Esophagus squamous epithelium (tissue), 5 donors: ENCODE measurements at regions not wholly inside any gene's neighbourhood (a gene's known extent, or its start where the extent isn't known, plus 50 kb on each side); places are given as distances from the start of the nearest gene placed in this dataset.
"Not testable (repeated sequence)": the region's sequence is repeated elsewhere in the genome, so short reads cannot be mapped to it uniquely, and the experiment has no call there.

Experiments used
- DNase-seq: peaks from one replicate; lab custom pipeline; 2025; lab: John Stamatoyannopoulos, UW
- H3K27ac ChIP-seq, 4 donors: fragments of 200-600 bp; sonication (generic); one replicate each; pipeline ENCODE4 v1.5.1; 2016 to 2019; ENCODE audit warnings: mild to moderate bottlenecking in 1 of 4
- H3K27me3 ChIP-seq, 4 donors: fragments of 200-600 bp; sonication (generic); 1 replicate in 3 of 4; 2 replicates in 1 of 4; pipeline versions ENCODE4 v1.5.1 to v1.6.0; 2017 to 2021; ENCODE audit warnings: antibody characterized with exemption in 1 of 4
- H3K36me3 ChIP-seq, 3 donors: fragments of 200-600 bp; sonication (generic); one replicate each; pipeline ENCODE4 v1.5.1; 2016 to 2019
- H3K4me1 ChIP-seq, 3 donors: fragments of 200-600 bp; sonication (generic); one replicate each; pipeline ENCODE4 v1.5.1; 2017 to 2019
- H3K4me3 ChIP-seq, 4 donors: fragments of 200-600 bp; sonication (generic); 1 replicate in 3 of 4; 2 replicates in 1 of 4; pipeline ENCODE4 v1.5.1; 2016 to 2019; ENCODE audit warnings: mild to moderate bottlenecking in 2 of 4, moderate library complexity in 1 of 4
- H3K9me3 ChIP-seq, 3 donors: fragments of 200-600 bp; sonication (generic); one replicate each; pipeline ENCODE4 v1.5.1; 2016 to 2019
- CTCF ChIP-seq, 6 experiments: fragments of 450-650 bp in 4 of 6; fragments of 200-600 bp in 2 of 6; sonication (generic) in 2 of 6; IDR thresholded peaks; one replicate each; pipeline ENCODE4 v1.5.1; 2016 to 2019; ENCODE audit warnings: antibody characterized with exemption in 6 of 6, mild to moderate bottlenecking in 4 of 6, moderate library complexity in 4 of 6
- POLR2A ChIP-seq, 4 donors: fragments of 450-650 bp; IDR thresholded peaks; one replicate each; pipeline ENCODE4 v1.6.1; 2017; ENCODE audit warnings: antibody characterized with exemption in 4 of 4, mild to moderate bottlenecking in 4 of 4, moderate library complexity in 3 of 4
- WGBS, 2 donors: methylation state at CpG; one replicate each; pipeline ENCODE4 v1.1.5; 2018; 5-methylcytosine and 5-hydroxymethylcytosine counted together
- intact Hi-C: fragments of 100-400 bp; cut with DNase I; formaldehyde crosslinking; loops from one replicate; pipeline ENCODE4 v1.15.0; 2022
- donor health status: DM: yes; HTN: yes; CAD: no.

GRCh38 chr17:20706751-20707373 lies 127.3 kb downstream of the CDRT15L2 start:
- Histone ChIP-seq H3K27ac (peak overlapping the region in 2 of 4 donors; percentile 11 to 36), H3K27me3 (no peaks in the 10 kb centered on the region), H3K9me3 (no peaks in the 10 kb centered on the region), H3K4me3 (peak overlapping the region in 2 of 4 donors; percentile 9 to 27), H3K36me3 (no peaks in the 10 kb centered on the region), H3K4me1 (peaks cover 0 to 12% (median 0%) of the 10 kb centered on the region in 3 donors)
- intact Hi-C loops: no loop called here
- TF ChIP-seq CTCF (IDR thresholded peaks at IDR 0.05) (no peak), POLR2A (IDR thresholded peaks at IDR 0.05) (no peak)
- 25 to 35% methylated on average over 10 to 12 of the region's 16 CpGs for WGBS, 2 donors
- no peak for DNase-seq

- H3K27ac ChIP-seq, H3K36me3 ChIP-seq, intact Hi-C loops, H3K4me3 ChIP-seq, DNase-seq, H3K27me3 ChIP-seq, H3K9me3 ChIP-seq: not testable (repeated sequence)
- 79 to 87% methylated on average over 8 to 10 of the region's 11 CpGs for WGBS, 2 donors
- peaks cover 0 to 12% (median 0%) of the 10 kb centered on the region in 3 donors for H3K4me1 ChIP-seq
Measured at GRCh38 chr17:20708821-20709220, 129.3 kb downstream of the CDRT15L2 start.

- intact Hi-C loops, DNase-seq, H3K27ac ChIP-seq, H3K36me3 ChIP-seq, H3K4me3 ChIP-seq, H3K9me3 ChIP-seq, H3K27me3 ChIP-seq, H3K4me1 ChIP-seq: not testable (repeated sequence)
- WGBS, 2 donors: 76 to 80% methylated on average over 3 of the region's 3 CpGs
Measured at GRCh38 chr17:20716481-20716880, 137.0 kb downstream of the CDRT15L2 start.

GRCh38 chr17:20721171-20721570 lies 141.6 kb downstream of the CDRT15L2 start:
- DNase-seq: no peak
- Histone ChIP-seq H3K27ac (no peak overlapping the region), H3K27me3 (no peaks in the 10 kb centered on the region), H3K9me3 (no peaks in the 10 kb centered on the region), H3K4me1 (no peaks in the 10 kb centered on the region), H3K4me3 (no peak overlapping the region), H3K36me3 (no peaks in the 10 kb centered on the region)
- intact Hi-C loops: no loop called here
- 29 to 46% methylated on average over 5 of the region's 5 CpGs for WGBS, 2 donors
- TF ChIP-seq POLR2A (IDR thresholded peaks at IDR 0.05) (no peak), CTCF (IDR thresholded peaks at IDR 0.05) (no peak)

GRCh38 chr17:20724391-20724790 lies 144.9 kb downstream of the CDRT15L2 start:
- H3K4me1 ChIP-seq, H3K9me3 ChIP-seq, H3K27ac ChIP-seq, DNase-seq, intact Hi-C loops, H3K36me3 ChIP-seq, H3K27me3 ChIP-seq, H3K4me3 ChIP-seq: not testable (repeated sequence)
- WGBS, 2 donors: 81 to 92% methylated on average over 1 of the region's 1 CpG

- intact Hi-C loops, H3K27ac ChIP-seq, H3K4me1 ChIP-seq, H3K9me3 ChIP-seq, H3K4me3 ChIP-seq, H3K36me3 ChIP-seq, DNase-seq, H3K27me3 ChIP-seq: not testable (repeated sequence)
- 64 to 71% methylated on average over 7 of the region's 7 CpGs for WGBS, 2 donors
Measured at GRCh38 chr17:20727201-20727600, 147.7 kb downstream of the CDRT15L2 start.

- Histone ChIP-seq H3K4me1 (no peaks in the 10 kb centered on the region), H3K27me3 (no peaks in the 10 kb centered on the region), H3K27ac (no peak overlapping the region), H3K36me3 (no peaks in the 10 kb centered on the region), H3K9me3 (no peaks in the 10 kb centered on the region), H3K4me3 (no peak overlapping the region)
- 55 to 73% methylated on average over 1 of the region's 1 CpG for WGBS, 2 donors
- DNase-seq: no peak
- no peak for TF ChIP-seq CTCF (IDR thresholded peaks at IDR 0.05)
- no peak for TF ChIP-seq POLR2A (IDR thresholded peaks at IDR 0.05)
- intact Hi-C loops: no loop called here
Measured at GRCh38 chr17:20728181-20728580, 148.7 kb downstream of the CDRT15L2 start.

- H3K36me3 ChIP-seq, H3K4me3 ChIP-seq, intact Hi-C loops, H3K27me3 ChIP-seq, H3K4me1 ChIP-seq, H3K27ac ChIP-seq, H3K9me3 ChIP-seq, DNase-seq: not testable (repeated sequence)
- 62 to 68% methylated on average over 6 of the region's 6 CpGs for WGBS, 2 donors
Measured at GRCh38 chr17:20731131-20731530, 151.6 kb downstream of the CDRT15L2 start.
